Loucy (cell line): ENCODE measurements at regions not wholly inside any gene's neighbourhood (a gene's known extent, or its start where the extent isn't known, plus 50 kb on each side); places are given as distances from the start of the nearest gene placed in this dataset.

Experiments
- EZH2phosphoT487 ChIP-seq: fragments of 200-600 bp; IDR thresholded peaks from 2 replicates; pipeline ENCODE4 v1.6.1; 2018; ENCODE audit warnings: antibody characterized with exemption, mild to moderate bottlenecking, moderate library complexity, borderline replicate concordance
- TF ChIP-seq, protein P1 (sequence below): fragments of 200-600 bp; sonication (generic); conservative IDR thresholded peaks from 2 replicates; pipeline ENCODE4 v1.5.1; 2014; ENCODE audit warnings: mild to moderate bottlenecking, antibody characterized with exemption, low read length

DNA sequence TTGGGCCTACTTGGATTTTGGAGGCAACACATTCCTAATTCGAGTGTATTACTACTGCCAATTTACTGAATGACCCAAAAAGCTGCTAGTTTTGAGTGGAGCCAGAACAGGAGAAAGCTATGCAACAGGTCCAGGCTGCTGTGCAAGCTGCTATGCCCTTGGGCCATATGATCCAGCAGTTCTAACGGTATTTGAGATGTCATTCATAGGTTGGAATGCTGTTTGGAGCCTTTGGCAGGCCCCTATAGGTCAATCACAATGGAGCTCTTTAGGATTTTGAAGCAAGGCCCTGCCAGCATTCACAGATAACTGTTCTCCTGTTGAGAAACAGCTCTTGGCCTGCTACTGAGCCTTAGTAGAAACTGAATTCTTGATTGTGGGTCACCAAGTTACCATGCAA is 368.7 kb downstream of the CDH19 start:
- TF ChIP-seq, protein P1, sequence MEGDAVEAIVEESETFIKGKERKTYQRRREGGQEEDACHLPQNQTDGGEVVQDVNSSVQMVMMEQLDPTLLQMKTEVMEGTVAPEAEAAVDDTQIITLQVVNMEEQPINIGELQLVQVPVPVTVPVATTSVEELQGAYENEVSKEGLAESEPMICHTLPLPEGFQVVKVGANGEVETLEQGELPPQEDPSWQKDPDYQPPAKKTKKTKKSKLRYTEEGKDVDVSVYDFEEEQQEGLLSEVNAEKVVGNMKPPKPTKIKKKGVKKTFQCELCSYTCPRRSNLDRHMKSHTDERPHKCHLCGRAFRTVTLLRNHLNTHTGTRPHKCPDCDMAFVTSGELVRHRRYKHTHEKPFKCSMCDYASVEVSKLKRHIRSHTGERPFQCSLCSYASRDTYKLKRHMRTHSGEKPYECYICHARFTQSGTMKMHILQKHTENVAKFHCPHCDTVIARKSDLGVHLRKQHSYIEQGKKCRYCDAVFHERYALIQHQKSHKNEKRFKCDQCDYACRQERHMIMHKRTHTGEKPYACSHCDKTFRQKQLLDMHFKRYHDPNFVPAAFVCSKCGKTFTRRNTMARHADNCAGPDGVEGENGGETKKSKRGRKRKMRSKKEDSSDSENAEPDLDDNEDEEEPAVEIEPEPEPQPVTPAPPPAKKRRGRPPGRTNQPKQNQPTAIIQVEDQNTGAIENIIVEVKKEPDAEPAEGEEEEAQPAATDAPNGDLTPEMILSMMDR: no peak
- TF ChIP-seq EZH2phosphoT487: no peak
